Panc1 (cell line): ENCODE measurements at regions not wholly inside any gene's neighbourhood (a gene's known extent, or its start where the extent isn't known, plus 50 kb on each side); places are given as distances from the start of the nearest gene placed in this dataset.

Experiments
- ATAC-seq: fragments of 200-7000 bp; cut with Tn5 transposase; 2 replicates; pipeline ENCODE4 v1.9.1; 2020; ENCODE audit warnings: mild to moderate bottlenecking, moderate library complexity
- BruUV-seq: library from RNA; stranded (reverse); fragments of 400-500 nt; replicated peaks from 2 replicates; lab custom pipeline; 2021; lab: Mats Ljungman, UMichigan
- CTCF ChIA-PET: fragments of 300-600 bp; sonication (Branson Sonifier 250); formaldehyde crosslinking; loops from one replicate; lab custom pipeline; 2022; ENCODE audit warnings: antibody characterized with exemption; lab: Charles Lee
- POLR2A ChIA-PET: fragments of 300-600 bp; sonication (Branson Sonifier 250); formaldehyde crosslinking; loops from one replicate; lab custom pipeline; 2022; ENCODE audit warnings: antibody characterized with exemption; lab: Charles Lee
- DNase-seq: peaks from one replicate; pipeline ENCODE4 v3.0.0-alpha.2; 2010; ENCODE audit warnings: low read depth, low spot score
- H3K27ac ChIP-seq: 2 replicates; pipeline ENCODE4 v1.5.1; 2011; ENCODE audit warnings: mild to moderate bottlenecking, low read length, inconsistent platforms
- H3K27me3 ChIP-seq: fragments of 200-500 bp; sonication (Bioruptor generic); 2 replicates; pipeline ENCODE4 v1.6.0; 2014; ENCODE audit warnings: low read length, inconsistent platforms; ENCODE audit not compliant: control insufficient read depth, insufficient read depth
- H3K36me3 ChIP-seq: fragments of 200-500 bp; sonication (Bioruptor generic); 2 replicates; pipeline ENCODE4 v1.5.1; 2014; ENCODE audit warnings: inconsistent platforms, mild to moderate bottlenecking, low read length, moderate library complexity; ENCODE audit not compliant: control insufficient read depth, insufficient read depth
- H3K4me1 ChIP-seq: 2 replicates; pipeline ENCODE4 v1.5.1; 2011; ENCODE audit warnings: inconsistent platforms, mild to moderate bottlenecking, low read length, moderate library complexity; ENCODE audit not compliant: control insufficient read depth, insufficient read depth
- H3K4me3 ChIP-seq, 2 experiments: 2 replicates each; pipeline ENCODE4 v1.5.1; 2011 to 2012; ENCODE audit warnings: low read depth in 2 of 2, low read length in 2 of 2, mild to moderate bottlenecking in 2 of 2, inconsistent platforms in 1 of 2, moderate library complexity in 1 of 2
- H3K9me3 ChIP-seq: fragments of 200-500 bp; sonication (Bioruptor generic); 2 replicates; pipeline ENCODE4 v1.5.1; 2014; ENCODE audit warnings: low read depth, mild to moderate bottlenecking, inconsistent platforms, low read length, moderate library complexity; ENCODE audit not compliant: control insufficient read depth, insufficient read depth
- POLR2AphosphoS5 ChIP-seq: IDR thresholded peaks from 2 replicates; pipeline ENCODE4 v1.6.1; 2012; ENCODE audit warnings: mild to moderate bottlenecking, low read depth, low read length, moderate library complexity
- REST ChIP-seq, 2 experiments: IDR thresholded peaks; 2 replicates each; pipeline ENCODE4 v1.6.1; 2011 to 2012; ENCODE audit warnings: low read depth in 2 of 2, control low read depth in 1 of 2, low read length in 1 of 2, mild to moderate bottlenecking in 1 of 2, moderate library complexity in 1 of 2; ENCODE audit not compliant: insufficient read depth in 1 of 2
- SIN3A ChIP-seq: IDR thresholded peaks from 2 replicates; pipeline ENCODE4 v1.6.1; 2012; ENCODE audit warnings: low read depth, mild to moderate bottlenecking, low read length, moderate library complexity, borderline replicate concordance; ENCODE audit not compliant: insufficient read depth
- TCF7L2 ChIP-seq: IDR thresholded peaks from 2 replicates; pipeline ENCODE4 v1.6.1; 2011; ENCODE audit warnings: mild to moderate bottlenecking, low read depth, low read length, inconsistent platforms
- in situ Hi-C: cut with HindIII; loops from 2 replicates; pipeline ENCODE4 v1.10.0; 2016; ENCODE audit warnings: low sequenced_read_pairs, low pct_unique_long_range_greater_than_20kb
- intact Hi-C: fragments of 100-400 bp; cut with micrococcal nuclease; formaldehyde crosslinking; loops from one replicate; pipeline ENCODE4 v1.10.0; 2022; ENCODE audit not compliant: unreplicated experiment
- TF ChIP-seq, protein P1 (sequence below): fragments of 450-650 bp; IDR thresholded peaks from 2 replicates; pipeline ENCODE4 v1.5.1; 2017; ENCODE audit warnings: mild to moderate bottlenecking

DNA sequence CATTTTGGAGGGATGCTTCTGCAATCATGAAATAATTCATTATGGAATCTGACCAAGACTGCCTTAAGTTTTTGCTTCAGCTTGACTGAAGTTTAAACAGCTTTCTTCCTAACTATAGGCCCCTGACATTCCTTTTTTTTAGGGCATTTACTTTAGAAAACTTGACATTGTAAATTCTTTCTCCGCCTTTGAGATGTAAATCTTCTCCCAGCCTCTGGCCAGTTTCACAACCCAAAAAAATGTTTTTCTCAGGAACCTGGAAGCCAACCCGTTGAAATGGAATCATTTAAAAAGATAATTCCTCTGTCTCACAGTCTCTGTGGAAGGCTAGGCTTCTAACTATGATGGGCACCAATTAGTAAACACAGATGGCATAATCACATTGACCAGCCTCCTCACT is 710.4 kb upstream of the PABPC4L start:
- CTCF ChIA-PET: no interaction called here
- Histone ChIP-seq H3K27me3 (no peaks in the 10 kb centered on the region), H3K9me3 (no peaks in the 10 kb centered on the region), H3K27ac (no peak overlapping the region), H3K4me3 (no peak overlapping the region), H3K36me3 (no peaks in the 10 kb centered on the region), H3K4me1 (no peaks in the 10 kb centered on the region)
- TF ChIP-seq, protein P1, sequence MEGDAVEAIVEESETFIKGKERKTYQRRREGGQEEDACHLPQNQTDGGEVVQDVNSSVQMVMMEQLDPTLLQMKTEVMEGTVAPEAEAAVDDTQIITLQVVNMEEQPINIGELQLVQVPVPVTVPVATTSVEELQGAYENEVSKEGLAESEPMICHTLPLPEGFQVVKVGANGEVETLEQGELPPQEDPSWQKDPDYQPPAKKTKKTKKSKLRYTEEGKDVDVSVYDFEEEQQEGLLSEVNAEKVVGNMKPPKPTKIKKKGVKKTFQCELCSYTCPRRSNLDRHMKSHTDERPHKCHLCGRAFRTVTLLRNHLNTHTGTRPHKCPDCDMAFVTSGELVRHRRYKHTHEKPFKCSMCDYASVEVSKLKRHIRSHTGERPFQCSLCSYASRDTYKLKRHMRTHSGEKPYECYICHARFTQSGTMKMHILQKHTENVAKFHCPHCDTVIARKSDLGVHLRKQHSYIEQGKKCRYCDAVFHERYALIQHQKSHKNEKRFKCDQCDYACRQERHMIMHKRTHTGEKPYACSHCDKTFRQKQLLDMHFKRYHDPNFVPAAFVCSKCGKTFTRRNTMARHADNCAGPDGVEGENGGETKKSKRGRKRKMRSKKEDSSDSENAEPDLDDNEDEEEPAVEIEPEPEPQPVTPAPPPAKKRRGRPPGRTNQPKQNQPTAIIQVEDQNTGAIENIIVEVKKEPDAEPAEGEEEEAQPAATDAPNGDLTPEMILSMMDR: no peak
- no peak for TF ChIP-seq REST (IDR thresholded peaks at IDR 0.05; ENCODE audit: insufficient read depth in 1 of 2, low read depth in 2 of 2, low read length in 1 of 2)
- no peak for TF ChIP-seq SIN3A
- TF ChIP-seq POLR2AphosphoS5: no peak
- intact Hi-C loops (no loop called here), in situ Hi-C loops (no loop called here)
- DNase-seq: no peak
- no peak for ATAC-seq
- BruUV-seq: no TSS peak
- POLR2A ChIA-PET: no interaction called here

GRCh38 chr4:134906404-134907023 is 704.9 kb upstream of the PABPC4L start:
- TF ChIP-seq TCF7L2 (no peak), POLR2AphosphoS5 (no peak)
- TF ChIP-seq, protein P1: peak; percentile 42
- no peak; the same call in 1 of the 2 replicates for ATAC-seq
- no peaks in the 10 kb centered on the region for H3K4me1 ChIP-seq
- H3K4me3 ChIP-seq: no peak overlapping the region
- BruUV-seq: no TSS peak
- no peak overlapping the region for H3K27ac ChIP-seq
- in situ Hi-C loops: no loop called here
- DNase-seq: peak; percentile 2
- H3K36me3 ChIP-seq: no peaks in the 10 kb centered on the region
- CTCF ChIA-PET: no interaction called here
- H3K9me3 ChIP-seq: no peaks in the 10 kb centered on the region
- POLR2A ChIA-PET: no interaction called here
- H3K27me3 ChIP-seq: no peaks in the 10 kb centered on the region
- intact Hi-C loops: no loop called here
